ENCODE measurements at regions not wholly inside any gene's neighbourhood (a gene's known extent, or its start where the extent isn't known, plus 50 kb on each side); places are given as distances from the start of the nearest gene placed in this dataset.

DNA sequence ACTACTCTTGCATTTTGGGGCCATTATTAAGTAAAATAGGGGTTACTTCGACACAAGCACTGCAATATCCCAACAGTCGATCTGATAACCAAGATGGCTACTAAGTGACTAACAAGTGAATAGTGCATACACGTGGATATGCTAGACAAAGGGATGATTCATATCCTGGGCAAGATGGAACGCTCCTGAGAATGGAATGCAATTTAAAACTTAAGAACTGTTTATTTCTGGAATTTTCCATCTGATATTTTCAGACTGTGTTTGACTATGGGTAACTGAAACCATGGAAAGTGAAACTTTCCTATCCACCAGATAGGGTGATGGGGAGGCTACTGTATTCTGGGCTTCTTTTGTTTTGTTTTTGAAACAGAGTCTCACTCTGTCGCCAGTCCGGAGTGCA, 66.5 kb downstream of the ILRUN start:
- TF ChIP-seq, protein P1, sequence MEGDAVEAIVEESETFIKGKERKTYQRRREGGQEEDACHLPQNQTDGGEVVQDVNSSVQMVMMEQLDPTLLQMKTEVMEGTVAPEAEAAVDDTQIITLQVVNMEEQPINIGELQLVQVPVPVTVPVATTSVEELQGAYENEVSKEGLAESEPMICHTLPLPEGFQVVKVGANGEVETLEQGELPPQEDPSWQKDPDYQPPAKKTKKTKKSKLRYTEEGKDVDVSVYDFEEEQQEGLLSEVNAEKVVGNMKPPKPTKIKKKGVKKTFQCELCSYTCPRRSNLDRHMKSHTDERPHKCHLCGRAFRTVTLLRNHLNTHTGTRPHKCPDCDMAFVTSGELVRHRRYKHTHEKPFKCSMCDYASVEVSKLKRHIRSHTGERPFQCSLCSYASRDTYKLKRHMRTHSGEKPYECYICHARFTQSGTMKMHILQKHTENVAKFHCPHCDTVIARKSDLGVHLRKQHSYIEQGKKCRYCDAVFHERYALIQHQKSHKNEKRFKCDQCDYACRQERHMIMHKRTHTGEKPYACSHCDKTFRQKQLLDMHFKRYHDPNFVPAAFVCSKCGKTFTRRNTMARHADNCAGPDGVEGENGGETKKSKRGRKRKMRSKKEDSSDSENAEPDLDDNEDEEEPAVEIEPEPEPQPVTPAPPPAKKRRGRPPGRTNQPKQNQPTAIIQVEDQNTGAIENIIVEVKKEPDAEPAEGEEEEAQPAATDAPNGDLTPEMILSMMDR (IDR thresholded peaks at IDR 0.05) = no peak
- TF ChIP-seq POLR2A (IDR thresholded peaks at IDR 0.05) = no peak

Measured in adrenal gland (tissue), 5 donors.